Suppressor macrophage treated with lipopolysaccharide for 4 hours (primary cell): ENCODE measurements at regions not wholly inside any gene's neighbourhood (a gene's known extent, or its start where the extent isn't known, plus 50 kb on each side); places are given as distances from the start of the nearest gene placed in this dataset.
A peak's percentile ranks its signal among the peaks of the same experiment; 100 is the strongest.

Experiments
- DNase-seq: peaks from one replicate; pipeline ENCODE4 v3.0.0-alpha.2; 2020

DNA sequence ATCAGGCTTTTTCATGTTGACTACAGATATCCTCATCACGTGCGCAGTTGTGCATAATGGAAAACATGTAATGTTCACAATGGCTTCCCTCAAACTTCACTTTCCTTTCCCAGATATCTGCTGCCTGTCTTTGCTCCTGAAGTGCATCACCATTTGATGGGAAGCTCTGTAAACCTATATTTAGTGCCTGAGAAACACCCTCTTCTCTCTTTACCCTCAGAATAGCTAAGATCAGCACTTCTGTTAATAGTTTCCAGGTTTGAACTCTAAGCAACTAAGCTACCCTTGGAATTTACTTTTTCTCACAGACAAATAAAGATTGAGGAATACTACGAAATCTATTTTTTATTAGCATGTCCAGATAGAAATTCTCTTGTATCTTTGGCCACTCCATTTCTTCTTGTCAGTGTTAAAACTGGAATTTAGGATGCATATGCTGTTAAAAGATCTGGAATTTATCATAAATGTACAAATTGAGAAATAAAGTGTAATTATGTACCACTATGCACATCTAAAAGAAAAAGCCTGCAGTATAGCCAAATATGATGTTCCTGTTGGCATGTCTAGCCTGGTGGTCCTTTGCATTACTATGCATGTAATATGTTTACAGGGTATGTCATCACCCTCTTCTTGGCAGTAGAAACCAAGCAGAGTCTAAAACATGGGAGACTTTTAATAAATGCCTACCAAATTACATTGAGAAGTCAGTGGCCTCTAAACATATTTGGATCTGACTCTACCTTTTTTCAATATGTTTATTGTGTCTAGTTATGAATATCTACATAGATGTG lies 278.7 kb downstream of the FIGN start:
- DNase-seq = no peak

DNA sequence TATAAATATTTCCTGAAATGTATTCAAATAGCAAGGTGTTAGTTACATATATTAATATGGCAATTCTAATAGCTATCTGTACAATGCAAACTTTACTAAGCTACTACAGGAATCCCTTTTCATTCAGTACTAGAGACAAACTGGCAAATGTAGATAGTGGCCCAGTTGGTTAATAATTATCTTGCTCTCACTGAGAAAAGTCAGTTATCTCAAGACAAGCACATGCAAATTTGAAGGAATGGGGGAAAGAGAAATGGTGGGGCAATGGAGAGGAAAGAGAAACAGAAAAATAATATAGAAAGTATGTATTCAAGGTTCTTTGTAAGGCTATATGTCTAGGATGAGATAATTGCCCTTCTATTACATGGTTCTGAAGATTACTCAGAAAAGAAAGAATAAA lies 280.0 kb downstream of the FIGN start:
- no peak for DNase-seq

GRCh38 chr2:163453920-163454319 lies 281.9 kb downstream of the FIGN start:
- no peak for DNase-seq

GRCh38 chr2:163441603-163442002 lies 294.2 kb downstream of the FIGN start:
- DNase-seq = no peak

DNA sequence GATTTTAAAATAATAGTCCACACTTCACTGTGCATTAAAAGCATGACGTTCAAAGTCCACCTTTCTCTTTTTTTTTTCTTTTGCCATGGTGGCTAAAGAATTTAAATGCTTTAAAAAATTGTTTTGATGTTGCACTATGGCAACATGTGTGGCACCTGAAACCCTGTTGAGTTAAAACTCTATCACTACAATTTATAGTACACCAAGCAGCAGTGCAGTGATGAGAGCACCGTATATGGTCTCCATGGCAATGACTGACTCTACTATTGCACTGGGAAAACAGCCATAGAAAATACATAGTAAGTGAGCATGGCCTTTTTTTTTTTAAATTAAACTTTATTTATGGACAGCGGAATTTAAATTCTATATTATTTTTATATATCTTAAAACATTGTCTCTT lies 298.8 kb downstream of the FIGN start:
- no peak for DNase-seq

- no peak for DNase-seq
Observed at GRCh38 chr2:163428187-163428586, 307.6 kb downstream of the FIGN start.

DNA sequence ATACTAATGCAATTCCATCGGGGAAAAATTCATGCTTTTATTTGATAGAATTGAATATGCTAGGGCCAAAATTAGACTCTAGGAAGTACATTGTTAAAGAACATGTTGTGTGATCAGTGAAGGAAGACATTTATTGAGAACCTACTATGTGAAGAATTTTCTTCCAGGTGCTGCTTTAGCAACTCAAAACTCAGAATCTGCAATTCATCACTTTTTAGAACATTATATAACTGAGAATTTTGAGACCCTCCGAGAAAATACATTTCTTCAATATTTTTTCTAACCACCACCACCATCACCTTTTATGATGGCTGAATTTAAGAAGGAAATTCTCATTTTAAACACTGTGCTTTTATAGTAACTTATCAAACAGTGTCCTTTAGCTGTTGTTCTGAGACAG lies 315.2 kb downstream of the FIGN start:
- no peak for DNase-seq

DNA sequence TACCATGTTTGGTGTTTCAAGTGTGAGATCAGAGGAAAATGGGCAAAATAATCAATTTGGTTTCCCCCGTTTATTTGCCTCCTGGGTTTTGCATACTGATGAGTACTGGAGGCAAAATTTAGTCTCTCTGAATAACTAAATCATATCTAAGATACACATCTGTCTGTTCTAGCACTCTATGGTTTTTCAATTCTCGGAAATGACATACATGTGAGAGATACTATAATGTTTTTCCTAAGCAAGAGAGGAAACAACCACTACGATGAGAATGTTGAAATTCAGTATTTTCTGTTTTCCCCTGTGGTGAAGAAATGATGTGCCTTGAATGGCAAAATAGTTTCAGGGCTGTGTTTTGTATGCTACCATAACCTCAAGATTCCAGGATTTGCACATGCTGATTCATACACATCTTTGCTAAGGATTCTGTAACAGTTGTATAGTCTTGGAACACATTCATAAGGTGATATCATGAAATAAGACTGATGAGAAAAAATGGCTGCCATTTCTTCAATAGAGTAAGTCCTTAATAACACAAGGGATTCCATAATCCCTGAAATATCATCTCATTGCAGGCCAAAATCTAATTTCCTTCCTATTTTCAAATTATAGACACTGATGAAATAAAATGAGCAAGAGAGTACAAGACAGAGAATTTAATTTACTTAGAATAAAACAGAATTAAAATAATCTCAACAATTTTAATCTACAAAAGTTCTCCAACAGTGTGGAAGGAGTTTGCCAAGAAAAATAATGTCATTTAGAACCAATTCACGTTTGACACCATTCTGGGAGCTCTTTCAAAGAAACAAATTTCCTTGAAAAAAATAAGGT lies 316.6 kb downstream of the FIGN start:
- DNase-seq = peak; percentile 1

DNA sequence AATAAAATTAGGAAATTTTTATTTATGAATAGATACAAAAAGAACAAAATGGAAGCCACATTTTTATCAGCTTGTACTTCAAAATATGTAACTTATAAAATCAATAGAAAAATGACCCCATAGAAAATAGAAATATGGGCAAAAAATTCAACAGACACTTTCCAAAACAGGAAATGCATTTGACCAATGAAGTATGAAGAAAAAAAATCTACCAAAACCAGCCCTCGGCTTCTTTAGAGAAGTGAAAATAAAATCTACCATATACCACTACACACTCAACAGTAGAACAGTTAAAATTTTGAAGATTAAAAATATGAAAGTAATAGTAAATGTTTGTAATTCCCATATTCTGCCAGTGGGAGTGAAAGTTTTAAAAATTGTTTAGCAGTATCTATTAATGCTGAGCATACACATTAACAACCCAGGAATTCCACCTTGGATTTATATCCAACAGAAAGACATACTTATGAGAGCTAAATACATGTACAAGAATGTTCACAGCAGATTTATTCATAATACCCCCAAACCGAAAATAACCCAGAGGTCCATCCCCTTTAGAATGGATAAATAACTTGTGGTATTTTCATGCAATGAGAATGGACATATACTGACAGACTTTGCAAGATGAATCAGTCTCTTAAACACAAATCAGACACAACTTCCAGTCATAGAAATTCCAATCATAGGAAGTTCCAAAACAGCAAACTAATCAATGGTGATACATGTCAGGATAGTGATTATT lies 318.0 kb downstream of the FIGN start:
- DNase-seq = no peak

DNA sequence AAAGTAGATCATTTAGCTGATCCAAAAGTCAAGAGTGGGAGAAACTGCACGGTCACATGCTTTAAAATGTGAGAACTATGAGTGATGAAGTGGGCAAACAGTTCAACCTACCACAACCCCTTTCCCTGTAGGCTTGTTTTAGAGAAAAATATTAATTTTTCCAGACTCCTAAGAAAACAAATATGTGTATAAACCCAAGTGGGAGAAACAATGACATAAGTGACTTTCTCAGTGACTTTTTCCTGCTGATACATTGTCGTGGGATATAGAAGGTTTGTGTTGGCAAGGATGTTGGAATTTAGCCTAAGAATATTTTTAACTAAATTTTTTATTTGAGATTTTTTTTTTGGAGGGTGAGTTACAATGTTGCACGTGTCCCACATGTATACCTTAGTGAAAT lies 321.7 kb downstream of the FIGN start:
- DNase-seq = no peak

GRCh38 chr2:163407296-163407695 lies 328.5 kb downstream of the FIGN start:
- DNase-seq = no peak

DNA sequence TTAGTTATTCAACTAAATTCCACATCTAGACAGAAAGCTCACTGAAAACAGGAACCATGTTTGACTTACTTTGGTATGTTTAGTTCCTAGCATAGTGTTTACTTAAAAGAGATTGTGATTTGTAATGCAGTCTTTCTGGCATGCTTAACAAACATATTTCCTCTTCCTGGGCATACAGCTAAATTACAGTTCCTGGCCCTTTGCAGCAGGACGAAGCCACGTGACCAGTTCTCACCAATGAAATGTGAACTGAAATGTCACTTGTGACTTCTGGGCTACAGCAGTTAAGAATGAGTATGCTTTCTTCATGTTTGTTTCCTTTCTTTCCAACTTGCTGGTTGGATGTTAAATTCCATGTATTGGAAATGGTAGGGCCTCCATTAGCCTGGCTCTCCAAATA lies 330.5 kb downstream of the FIGN start:
- DNase-seq = no peak

- DNase-seq = no peak
Observed at GRCh38 chr2:163401481-163401880, 334.3 kb downstream of the FIGN start.

DNA sequence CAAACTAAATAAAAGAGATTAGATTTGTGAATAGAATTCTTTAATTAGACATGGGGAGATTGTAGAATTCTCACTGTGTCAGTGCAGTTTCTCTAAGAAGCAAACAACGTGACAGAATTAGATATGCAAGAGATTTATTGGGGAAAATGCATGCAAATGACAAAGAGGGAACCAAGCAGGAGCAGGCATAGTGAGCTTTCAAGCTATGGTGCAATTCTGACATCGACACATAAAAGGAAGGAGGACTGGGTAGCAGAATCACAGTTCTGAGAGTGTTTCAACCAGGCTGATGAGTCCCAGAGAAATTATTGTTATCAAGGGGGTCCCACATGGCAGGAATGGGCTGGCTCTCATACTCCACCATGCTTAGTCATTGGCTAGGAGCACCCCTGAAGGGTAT lies 338.4 kb downstream of the FIGN start:
- peak; percentile 32 for DNase-seq

DNA sequence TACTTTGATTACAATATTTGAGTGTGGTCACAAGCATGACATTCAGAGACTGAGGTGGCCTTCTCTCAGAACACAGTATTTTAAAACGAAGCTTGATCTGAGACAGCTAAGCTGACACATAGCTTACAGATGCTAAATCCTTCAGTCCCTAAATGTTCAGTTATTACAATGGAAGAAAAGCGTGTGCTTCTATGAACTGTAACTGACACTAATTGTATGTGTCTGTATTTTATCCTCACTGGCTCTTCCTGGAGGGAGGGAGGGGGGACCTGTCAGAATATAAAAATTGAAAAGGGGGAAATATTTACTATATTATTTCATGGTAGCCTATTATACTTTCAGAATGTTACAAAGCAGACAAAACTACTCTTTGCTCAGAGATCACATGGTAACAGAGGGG lies 340.2 kb downstream of the FIGN start:
- DNase-seq = no peak

DNA sequence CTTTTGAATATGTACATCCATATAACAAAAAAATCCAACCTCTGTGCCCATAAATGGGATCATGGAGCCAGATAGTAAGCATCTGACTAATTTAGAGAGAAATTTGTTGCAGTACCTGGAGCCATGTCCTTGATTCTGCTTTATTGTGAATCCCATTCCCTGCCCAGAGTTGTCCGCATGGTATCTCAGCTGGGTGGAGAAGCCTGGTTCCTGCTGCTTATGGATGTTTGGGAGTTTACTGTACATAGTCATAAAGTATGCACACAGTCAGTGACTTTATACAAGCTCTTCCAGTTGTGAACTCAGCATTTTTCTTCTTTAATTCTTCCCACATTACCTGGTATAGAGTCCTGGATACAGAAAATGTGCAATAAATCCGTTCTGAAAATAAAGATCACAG lies 346.0 kb downstream of the FIGN start:
- no peak for DNase-seq

- no peak for DNase-seq
Observed at GRCh38 chr2:163375472-163375871, 360.3 kb downstream of the FIGN start.

DNA sequence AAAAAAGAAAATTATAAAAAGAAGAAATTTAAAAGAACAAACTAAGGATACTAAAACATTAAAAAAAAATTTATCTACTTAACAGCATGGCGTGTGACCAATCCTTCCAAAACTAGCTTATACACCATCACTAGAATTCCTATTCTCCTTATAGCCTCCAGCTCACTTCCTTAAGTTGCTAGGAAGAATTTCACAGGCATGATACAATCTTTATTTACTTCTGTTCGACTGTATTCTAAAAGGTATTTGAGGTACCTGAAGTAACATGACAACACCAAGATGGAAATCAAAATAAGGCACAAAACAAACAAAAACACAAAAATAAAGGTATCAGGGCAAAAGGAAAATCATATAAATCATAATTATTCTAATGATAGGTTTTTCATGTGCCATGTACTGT lies 360.7 kb downstream of the FIGN start:
- no peak for DNase-seq

GRCh38 chr2:163374282-163374681 lies 361.5 kb downstream of the FIGN start:
- no peak for DNase-seq

GRCh38 chr2:163373496-163373895 lies 362.3 kb downstream of the FIGN start:
- DNase-seq = peak; percentile 84

DNA sequence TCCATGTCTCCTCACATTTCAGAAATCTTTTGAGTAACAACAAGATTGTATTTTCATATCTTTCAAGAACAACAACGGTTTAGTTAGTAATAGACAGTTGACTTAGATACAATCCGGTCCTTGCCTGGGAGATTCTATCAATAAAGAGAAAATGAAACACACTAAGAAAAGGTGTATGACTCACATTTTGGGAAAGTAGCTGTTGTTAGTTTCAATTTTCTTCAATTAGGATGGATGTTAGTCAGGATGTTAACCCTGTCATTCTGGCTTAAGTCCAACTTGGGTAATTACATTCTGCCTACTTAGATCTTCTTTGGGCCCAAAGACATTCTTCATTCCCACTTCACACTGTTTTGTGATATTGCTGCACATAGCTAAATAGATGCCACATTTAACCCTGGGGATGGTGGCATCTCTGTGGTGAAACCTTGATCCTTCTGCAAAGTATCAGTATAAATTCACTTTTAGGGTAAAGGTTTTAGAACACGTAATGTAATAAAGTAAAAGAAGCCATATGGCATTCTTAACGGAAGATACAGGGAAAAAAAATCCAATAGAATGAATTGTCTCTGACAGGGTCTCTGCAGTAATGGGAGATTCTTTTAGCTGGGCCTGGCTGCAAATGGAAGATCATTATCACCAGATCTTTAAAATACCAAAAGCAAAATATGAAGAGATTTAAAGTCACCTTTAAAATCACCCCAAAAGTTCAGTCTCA lies 365.5 kb downstream of the FIGN start:
- peak; percentile 38 for DNase-seq

- no peak for DNase-seq
Observed at GRCh38 chr2:163369111-163369510, 366.7 kb downstream of the FIGN start.

GRCh38 chr2:163368655-163369054 lies 367.2 kb downstream of the FIGN start:
- no peak for DNase-seq
